Left ventricle myocardium superior (tissue), 1 donor: ENCODE measurements at regions not wholly inside any gene's neighbourhood (a gene's known extent, or its start where the extent isn't known, plus 50 kb on each side); places are given as distances from the start of the nearest gene placed in this dataset.
"Not testable (repeated sequence)": the region's sequence is repeated elsewhere in the genome, so short reads cannot be mapped to it uniquely, and the experiment has no call there.

ENCODE experiments used
- ATAC-seq: fragments of 200-7000 bp; cut with Tn5 transposase; one replicate; pipeline ENCODE4 v1.9.1; 2020; ENCODE audit warnings: mild to moderate bottlenecking, moderate library complexity
- DNase-seq: peaks from one replicate; pipeline ENCODE4 v3.0.0-alpha.2; 2020
- intact Hi-C: fragments of 100-400 bp; cut with micrococcal nuclease; formaldehyde crosslinking; loops from one replicate; pipeline ENCODE4 v1.11.0; 2022
- donor health status: DM: no; HTN: yes; CAD: no; lungs with severe emphysema.

DNA sequence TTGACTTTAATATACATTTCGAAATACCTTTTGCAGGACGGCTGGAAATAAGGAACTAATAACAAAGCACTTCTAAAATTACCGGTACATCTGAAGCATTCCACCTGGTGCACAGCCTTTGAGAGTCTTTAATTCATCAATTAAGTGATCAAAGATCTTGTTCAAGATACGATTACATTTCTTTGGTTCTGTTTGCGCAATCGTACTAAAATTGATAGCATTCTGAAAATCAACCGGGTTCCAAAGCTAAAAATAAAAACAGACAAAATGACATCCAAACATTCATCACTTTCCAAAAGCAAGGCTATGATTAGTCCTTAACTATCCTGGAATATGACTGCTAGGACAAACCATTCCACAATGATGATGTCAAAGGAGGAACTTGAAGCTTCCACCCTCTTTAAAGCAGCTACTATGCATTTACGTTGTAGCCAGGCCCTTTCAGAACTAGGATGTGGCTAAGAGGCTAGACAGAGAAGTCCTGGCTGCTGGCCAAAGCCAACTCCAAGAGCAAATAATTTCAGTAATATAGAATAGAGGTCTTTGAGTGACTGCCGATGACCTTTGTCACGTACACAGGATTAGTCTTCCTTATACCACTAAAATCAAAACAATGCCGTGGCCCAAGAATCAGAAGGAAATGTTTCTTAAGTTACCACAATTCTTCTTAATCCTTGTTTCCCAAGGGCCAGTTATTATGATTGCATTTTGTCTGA is 299.8 kb upstream of the PSMD7 start:
- no peak for ATAC-seq
- intact Hi-C loops = no loop called here
- DNase-seq = no peak

DNA sequence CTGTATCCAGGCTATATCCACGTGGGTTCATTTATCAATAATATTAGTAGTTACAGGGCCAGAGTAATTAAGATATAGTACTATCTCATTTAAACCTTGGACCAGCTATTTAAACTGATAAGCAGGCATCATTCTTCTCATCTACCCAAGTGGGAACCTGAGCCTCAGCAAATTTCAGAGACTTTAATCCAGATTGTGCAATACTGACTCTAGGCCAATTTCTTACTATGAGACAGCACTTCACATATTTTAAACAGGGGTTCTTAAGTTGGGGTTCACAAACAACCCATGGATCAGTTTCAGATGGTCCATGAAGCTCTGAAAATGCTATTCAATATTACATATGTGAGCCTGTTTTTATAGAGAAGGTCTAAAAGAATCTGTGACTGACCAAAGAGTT is 302.7 kb upstream of the PSMD7 start:
- intact Hi-C loops = no loop called here
- ATAC-seq (no peak), DNase-seq (no peak)

DNA sequence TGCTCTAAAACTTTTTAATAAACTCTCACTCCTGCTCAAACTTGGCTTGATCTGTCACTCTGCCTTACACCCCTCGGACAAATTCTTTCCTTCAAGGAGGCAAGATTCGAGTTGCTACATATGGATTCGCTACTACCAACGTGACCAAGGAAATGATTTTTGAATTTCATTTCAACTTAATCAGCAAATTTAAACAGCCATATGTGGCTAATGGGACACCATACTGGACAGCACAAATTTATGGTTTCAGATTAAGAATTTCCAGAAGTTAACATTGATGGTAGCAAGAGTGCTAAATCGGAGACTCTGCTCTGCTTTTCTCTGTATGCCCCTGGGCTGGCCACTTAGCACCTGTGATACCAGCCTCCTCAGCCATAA is 318.2 kb upstream of the PSMD7 start:
- DNase-seq = no peak
- intact Hi-C loops = no loop called here
- ATAC-seq = no peak

DNA sequence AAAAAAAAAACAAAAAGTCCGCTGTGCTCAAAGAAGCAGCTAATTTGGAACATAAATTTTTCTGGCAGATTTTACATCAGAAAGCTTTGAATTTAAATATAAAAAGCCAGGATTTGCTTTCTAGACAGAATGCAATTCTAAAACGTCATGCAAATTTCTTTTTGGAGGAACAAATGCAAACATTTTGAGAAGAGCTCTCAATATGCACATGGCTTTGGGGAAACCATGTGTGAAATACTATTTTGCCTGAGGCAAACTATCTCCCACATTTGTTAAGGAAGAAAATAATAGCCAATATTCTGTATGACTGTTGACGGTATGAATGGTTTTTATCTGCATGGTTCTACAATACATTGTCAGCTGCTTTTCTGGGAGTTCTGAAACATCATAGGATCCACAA is 320.0 kb upstream of the PSMD7 start:
- ATAC-seq (no peak), DNase-seq (no peak)
- intact Hi-C loops = no loop called here

DNA sequence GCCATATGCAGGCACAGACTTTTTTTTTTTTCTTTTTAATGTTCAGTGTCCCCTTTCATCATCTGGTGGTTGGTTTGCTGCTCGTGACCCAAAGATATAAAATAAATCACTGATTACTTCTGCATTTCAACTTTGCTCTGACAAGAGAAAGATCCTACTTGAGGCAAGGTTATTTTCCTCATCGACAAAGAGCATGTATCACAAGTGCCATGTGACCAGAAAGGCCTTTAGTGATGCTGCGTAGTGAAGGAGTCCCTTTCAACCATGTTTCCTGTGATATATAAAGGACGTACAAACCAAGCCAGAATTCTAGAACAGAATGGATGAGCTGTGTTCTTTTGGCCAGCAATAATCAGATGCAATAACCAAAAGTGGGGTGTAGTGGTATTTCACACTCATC is 323.4 kb upstream of the PSMD7 start:
- DNase-seq (no peak), ATAC-seq (no peak)
- intact Hi-C loops = no loop called here

DNA sequence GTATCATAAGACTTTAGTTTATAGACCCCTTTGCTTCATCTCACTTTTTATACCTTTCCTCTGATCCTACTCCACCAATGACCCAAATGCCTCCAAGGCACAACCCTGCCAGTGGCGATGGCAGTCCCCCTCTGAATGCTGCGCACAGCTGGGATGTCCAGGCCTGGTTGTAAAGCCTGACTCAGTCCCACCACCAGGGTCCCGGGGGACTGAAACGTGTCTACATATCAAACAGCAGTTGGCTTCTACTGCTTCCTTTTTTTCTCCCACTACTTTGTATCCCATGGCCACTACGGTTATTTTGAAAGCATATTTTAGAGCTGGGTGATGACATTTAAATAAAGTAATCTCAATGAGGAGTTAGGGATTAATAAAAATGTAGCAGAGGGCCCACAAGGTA is 329.8 kb upstream of the PSMD7 start:
- no peak for ATAC-seq
- intact Hi-C loops = no loop called here
- no peak for DNase-seq

DNA sequence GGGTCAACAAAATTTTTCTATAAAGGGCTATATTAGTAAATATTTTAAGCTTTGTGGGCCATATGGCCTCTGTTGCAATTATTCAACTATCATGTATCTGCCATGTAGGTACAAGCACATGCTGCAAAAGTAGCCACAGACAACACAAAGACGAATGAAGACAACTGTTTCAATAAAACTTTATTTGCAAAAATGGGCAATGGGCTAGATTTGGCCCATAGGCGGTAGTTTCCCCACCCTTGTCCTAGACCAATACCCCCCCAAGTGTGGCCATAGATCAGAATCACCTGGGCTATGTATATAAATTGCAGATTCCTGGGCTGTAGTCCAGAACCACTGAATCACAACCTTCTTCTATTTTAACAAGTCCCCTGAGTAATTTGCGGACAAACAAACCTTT is 331.0 kb upstream of the PSMD7 start:
- intact Hi-C loops = no loop called here
- no peak for ATAC-seq
- DNase-seq = no peak

DNA sequence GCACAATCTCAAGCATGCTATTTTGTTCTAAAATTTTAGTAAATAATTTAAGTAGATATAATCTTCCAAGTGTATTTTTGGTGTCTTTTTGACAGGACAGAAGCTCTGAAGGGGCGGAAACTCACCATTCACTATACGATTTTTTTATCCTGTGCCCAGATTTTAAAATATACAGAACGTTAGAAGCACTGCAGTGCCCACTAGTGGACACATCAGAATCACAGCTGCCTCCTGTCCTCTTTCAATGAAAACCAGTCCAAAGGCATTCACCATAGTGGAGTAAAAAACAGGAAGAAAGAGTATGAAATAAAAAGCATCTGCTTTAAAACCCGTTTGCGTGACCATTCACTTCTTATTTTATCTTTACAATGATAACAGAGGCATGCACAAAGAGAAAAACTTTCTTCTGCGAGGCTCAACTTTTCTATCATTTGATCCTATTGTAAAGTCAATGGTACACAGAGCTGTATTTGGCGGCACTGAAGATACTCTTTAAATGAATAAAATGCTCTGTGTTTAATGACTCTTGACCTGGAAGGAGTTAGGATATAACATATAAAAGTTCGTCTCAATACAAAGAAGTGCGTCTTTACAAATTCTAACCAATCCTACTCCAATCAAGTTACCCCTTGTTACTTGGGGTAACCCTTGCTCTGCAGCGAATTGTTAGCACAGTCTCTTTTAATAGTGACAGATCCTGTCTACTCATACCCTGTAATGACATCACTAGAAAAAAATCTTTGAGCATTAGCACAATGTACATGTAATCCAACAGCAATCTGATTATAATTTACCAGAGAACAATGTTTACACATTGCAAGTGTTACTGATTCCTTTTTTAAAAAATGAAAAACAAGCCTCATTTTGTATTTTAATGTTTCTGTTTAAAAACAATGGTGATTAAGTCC is 339.8 kb upstream of the PSMD7 start:
- ATAC-seq (peak; percentile 51), DNase-seq (peak; percentile 62)
- intact Hi-C loops = no loop called here

DNA sequence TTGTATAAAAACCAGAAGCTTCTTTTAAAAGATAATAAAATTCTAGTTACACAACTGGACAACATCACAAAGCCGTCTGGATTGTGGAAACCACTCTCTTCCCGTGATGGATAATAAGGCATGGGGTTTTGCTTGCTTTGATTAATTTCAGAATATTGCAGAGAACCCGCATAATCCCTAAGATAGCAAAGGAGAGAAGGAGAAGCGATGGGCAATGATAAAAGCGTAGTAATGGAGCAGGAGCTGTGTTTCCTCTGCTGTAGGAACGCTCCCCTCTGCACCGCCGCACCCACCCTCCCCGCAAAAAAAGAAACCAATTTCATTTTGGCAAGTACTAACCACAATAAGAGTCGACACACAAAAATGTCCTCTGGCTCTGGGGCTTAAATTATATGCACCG is 340.9 kb upstream of the PSMD7 start:
- ATAC-seq = no peak
- DNase-seq = no peak
- intact Hi-C loops = no loop called here

DNA sequence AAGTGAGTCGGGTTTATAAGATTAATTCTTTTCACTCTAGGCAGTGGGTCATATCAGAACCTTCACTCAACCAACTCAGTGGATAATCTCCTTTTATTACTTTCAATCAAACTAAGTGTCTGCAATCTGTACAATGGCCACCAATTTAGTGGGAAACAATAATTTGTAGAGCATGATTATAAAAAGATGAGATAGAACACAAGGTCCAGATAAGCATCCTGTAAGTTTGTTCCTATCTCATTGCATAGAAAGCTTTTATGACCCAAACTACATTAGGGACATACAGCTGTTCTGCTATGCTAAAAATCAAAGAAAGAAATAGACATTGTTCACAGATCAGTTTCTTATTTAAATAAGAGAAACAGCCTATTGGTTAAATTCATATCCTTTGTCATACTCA is 341.4 kb upstream of the PSMD7 start:
- no peak for ATAC-seq
- no peak for DNase-seq
- intact Hi-C loops = no loop called here

DNA sequence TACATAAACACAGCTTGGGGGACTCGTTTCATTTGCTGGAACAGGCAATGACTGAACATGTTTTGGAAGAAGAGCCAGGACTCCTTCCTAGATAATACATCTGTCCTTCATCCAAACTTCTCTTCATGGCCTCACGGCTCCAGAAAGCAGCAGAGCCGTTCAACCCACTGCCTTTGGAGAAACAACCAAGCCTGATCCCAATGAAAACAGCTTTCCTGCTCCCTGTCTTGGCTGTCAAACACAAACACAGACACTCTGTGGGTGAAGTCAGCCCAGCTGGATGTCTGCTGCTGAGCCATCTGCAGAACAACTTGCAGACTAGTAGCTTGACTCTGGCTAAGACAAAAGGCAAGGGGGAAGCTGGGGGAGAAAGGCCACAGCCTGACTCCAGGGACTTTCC is 345.1 kb upstream of the PSMD7 start:
- ATAC-seq = peak; percentile 93
- intact Hi-C loops = no loop called here
- peak; percentile 70 for DNase-seq

DNA sequence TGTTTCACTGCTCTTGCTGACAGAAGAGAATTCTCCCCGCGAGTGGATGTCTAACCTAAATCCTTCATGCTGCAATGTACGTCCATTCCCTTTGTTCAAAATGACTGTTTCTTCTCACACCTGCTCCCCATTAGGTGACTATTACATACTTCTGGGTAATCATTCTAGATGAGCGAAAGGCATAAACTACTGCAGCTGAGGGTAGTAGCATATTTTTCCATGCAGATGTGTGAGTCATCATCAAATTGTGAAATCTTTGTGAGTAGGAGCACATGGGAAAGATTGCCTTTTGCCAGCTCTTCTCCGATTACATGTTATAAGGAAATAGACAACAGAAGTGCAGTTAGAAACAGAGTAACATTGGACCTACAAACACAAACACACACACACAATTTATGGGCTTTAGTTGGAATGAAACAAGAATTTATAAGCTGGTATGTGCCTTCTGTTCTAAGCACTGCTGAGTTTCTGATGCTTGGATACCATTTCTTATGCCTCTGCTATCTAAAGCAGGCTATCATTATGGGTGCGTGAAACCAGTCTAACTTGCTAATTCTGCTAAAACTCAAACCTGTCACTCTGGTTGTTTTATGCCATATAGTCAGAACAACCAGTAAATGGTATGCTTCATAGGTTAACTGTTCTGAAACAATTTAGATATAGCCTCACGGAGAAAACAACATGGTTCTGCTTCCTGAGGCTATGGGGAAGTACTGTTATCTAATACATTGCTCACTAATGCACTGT is 346.9 kb upstream of the PSMD7 start:
- DNase-seq = no peak
- peak; percentile 69 for ATAC-seq
- intact Hi-C loops = no loop called here

DNA sequence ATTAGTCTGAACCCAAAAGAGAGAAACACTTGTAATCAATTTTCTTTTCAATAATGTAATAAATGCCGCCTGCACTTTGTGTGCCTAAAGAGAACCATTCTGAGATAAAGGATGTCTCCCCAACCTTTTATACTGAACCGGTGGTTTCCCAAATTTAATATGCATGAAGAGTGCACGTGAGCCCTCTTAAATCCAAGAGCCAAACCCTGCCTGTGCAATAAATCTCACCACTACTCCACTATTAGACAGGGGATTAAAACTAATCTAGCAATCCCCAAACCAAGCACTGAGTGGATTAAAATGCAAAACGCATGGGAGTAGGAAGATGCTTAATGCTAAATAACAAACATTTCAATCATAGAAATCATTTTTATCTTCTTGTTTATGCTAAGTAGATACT is 351.0 kb upstream of the PSMD7 start:
- intact Hi-C loops = no loop called here
- ATAC-seq = no peak
- DNase-seq = no peak

DNA sequence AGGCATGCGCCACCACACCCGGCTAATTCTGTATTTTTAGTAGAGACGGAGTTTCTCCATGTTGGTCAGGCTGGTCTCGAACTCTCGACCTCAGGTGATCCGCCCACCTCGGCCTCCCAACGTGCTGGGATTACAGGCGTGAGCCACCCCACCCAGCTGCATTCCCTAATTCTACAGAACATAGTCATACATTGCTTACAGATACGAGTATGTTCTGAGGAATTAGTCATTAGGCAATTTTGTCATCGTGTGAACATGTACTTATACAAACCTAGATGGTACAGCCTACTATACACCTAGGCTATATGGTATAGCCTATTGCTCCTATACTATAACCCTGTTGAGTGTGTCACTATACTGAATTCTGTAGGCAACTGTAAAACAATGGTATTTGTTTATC is 353.4 kb upstream of the PSMD7 start:
- intact Hi-C loops, ATAC-seq, DNase-seq: not testable (repeated sequence)

DNA sequence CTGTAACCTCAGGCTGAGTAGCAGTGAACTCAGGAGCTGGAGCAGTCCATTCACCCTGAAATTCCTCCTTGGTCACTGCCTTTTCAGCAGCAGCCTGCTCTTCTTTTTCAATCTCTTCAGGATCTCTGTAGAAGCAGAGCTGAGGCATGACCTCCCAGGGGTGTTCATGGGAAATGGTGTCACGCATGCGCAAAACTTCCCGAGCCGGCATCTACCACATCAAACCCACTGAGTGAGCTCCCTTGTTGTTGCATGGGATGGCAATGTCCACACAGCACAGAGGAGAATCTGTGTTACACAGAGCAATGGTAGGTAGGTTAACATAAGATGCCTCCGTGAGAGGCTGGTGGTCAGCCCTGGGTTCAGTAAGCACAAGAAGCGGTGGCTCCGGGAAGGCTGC is 355.8 kb upstream of the PSMD7 start:
- intact Hi-C loops, ATAC-seq, DNase-seq: not testable (repeated sequence)

DNA sequence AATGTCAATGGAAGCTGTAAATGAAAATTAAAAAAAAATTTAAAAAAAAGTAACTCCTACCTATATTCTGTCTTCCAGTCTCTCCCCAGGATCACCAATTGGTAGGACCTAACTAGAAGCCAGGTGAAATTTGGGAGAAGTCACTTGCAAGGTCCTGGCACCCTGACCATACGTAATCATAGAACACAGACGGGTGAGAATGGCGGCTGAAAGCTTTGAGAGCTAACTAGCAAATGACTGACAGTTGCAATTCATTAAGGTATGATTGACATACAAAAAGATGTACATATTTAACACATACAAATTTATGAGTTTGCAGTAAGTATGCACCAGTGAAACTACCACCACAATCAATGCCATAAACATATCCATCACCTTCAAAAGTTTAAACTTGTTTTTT is 372.7 kb upstream of the PSMD7 start:
- intact Hi-C loops = no loop called here
- ATAC-seq (no peak), DNase-seq (no peak)

DNA sequence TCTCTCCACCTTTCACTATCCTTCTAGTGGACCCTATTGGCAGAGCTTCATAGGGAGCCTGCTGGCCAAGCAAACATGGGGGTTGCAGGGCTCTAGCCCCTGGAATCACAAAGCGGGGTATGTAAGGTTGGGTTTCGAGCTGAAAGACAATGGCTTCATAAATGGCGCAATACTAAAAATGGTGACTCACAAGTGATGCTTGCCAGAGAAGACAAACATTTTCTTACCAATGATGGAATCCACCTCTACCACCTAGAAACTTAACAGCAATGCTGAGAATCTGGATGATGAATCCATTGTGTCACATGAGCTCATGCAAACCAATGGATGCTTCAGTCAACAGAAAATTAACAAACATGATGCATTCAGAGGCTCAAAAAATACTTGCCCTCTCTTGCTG is 375.3 kb upstream of the PSMD7 start:
- no peak for ATAC-seq
- intact Hi-C loops = no loop called here

DNA sequence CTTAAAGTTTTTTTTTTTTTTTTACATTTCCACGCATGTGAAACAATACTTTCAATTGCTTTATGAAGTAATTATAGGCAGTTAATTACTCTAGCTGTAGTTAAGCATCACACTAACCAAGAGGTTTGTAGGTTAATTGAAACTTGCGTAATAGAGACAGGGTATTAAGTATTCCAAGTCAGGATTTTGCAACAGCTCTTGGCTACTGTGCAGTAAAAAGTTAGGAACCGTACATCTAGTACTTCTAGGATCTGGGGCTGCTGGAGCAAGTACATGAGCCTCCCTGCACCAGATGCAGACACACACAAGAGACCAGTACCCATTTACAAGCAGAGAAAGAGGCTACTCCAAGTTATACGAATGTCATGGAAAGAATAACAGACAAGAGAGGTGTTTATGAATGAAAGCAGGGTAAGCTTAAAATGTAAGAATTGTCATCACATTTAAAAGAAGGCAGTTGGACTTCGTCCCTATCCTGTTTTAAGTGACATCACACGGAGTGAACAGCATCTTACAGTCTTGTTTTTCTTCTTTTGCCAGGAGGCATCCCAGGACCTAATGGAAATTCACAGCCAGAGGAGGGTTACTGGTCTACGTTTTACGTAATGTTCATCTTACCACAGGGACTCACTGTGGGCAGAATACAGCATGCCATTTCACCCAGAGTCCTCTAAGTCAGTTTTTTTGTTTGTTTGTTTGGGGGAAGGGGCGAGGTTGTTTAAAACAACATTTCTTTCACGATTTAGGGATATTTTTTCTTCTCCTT is 379.6 kb upstream of the PSMD7 start:
- no peak for DNase-seq
- peak; percentile 98 for ATAC-seq
- intact Hi-C loops = no loop called here

More for the DNA sequence above, 375.3 kb upstream of the PSMD7 start:
- DNase-seq = no peak

DNA sequence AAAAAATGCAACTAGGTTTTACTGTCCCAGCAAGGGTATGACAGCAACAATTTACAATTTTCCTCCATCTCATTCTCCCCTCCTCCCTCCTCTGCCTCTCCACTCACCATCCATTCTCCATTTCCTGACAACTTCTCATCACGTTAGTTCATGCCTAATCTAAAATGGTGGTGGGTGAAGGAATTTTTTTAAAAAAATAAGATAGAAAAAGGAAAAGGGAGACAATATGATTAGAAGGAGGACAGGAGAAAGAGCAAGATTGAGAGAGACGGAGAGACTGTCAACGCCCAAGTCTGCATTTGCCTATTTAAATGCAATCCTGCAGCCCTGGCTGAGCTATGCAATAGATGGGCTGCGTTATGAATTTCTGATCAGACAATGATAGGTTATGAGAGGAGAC is 380.7 kb upstream of the PSMD7 start:
- DNase-seq (no peak), ATAC-seq (no peak)
- intact Hi-C loops = no loop called here
